Stomach (tissue), 8 donors: ENCODE measurements at regions not wholly inside any gene's neighbourhood (a gene's known extent, or its start where the extent isn't known, plus 50 kb on each side); places are given as distances from the start of the nearest gene placed in this dataset.

Experiments used
- DNase-seq, 2 donors: peaks; one replicate each; pipeline versions ENCODE4 v3.0.0 to v3.0.0-alpha.2; 2013 to 2019
- H3K27ac ChIP-seq, 5 donors: fragments of 200-600 bp in 4 of 5; sonication (generic) in 4 of 5; one replicate each; pipeline ENCODE4 v1.5.1; 2013 to 2019; ENCODE audit warnings: mild to moderate bottlenecking in 1 of 5, moderate library complexity in 1 of 5
- H3K27me3 ChIP-seq, 3 donors: fragments of 200-600 bp; sonication (generic); one replicate each; pipeline ENCODE4 v1.5.1; 2017 to 2019; ENCODE audit warnings: mixed run types in 1 of 3
- H3K36me3 ChIP-seq, 4 donors: fragments of 200-600 bp; sonication (generic); 1 replicate in 3 of 4; 2 replicates in 1 of 4; pipeline ENCODE4 v1.5.1; 2016 to 2019
- H3K4me1 ChIP-seq, 4 donors: fragments of 200-600 bp; sonication (generic); one replicate each; pipeline ENCODE4 v1.5.1; 2016 to 2019
- H3K4me3 ChIP-seq, 4 donors: fragments of 200-600 bp; sonication (generic) in 3 of 4; one replicate each; pipeline ENCODE4 v1.5.1; 2016 to 2019; ENCODE audit warnings: mild to moderate bottlenecking in 1 of 4
- H3K9me3 ChIP-seq, 4 donors: fragments of 200-600 bp; sonication (generic); one replicate each; pipeline ENCODE4 v1.5.1; 2016 to 2019
- CTCF ChIP-seq, 7 experiments: fragments of 450-650 bp in 4 of 7; fragments of 200-600 bp in 3 of 7; sonication (generic) in 3 of 7; IDR thresholded peaks; one replicate each; pipeline ENCODE4 v1.5.1; 2016 to 2019; ENCODE audit warnings: antibody characterized with exemption in 7 of 7, control low read depth in 2 of 7, mild to moderate bottlenecking in 1 of 7
- EP300 ChIP-seq: sonication (generic); formaldehyde crosslinking; IDR thresholded peaks from one replicate; pipeline ENCODE4 v1.6.1; 2017; ENCODE audit warnings: antibody characterized with exemption
- POLR2A ChIP-seq, 4 donors: fragments of 450-650 bp; IDR thresholded peaks; one replicate each; pipeline ENCODE4 v1.6.1; 2016; ENCODE audit warnings: antibody characterized with exemption in 4 of 4, control low read depth in 2 of 4, mild to moderate bottlenecking in 1 of 4, moderate library complexity in 1 of 4
- POLR2AphosphoS5 ChIP-seq, 3 donors: sonication (generic); formaldehyde crosslinking; IDR thresholded peaks; one replicate each; pipeline ENCODE4 v1.6.1; 2016; ENCODE audit warnings: antibody characterized with exemption in 3 of 3
- WGBS, 5 donors: extraction: QIAGEN DNeasy Blood & Tissue Kit in 3 of 5; methylation state at CpG; one replicate each; pipeline versions ENCODE4 v1.1.5 to v1.1.7; 2013 to 2018; 5-methylcytosine and 5-hydroxymethylcytosine counted together
- intact Hi-C: fragments of 100-400 bp; cut with DNase I; formaldehyde crosslinking; loops from one replicate; pipeline ENCODE4 v1.15.1; 2023; ENCODE audit warnings: low total_unique reads
- donor health status: healthy with polysubstance abuse.
- donor health status: Bipolar disorder and iron deficiency.
- donor health status: healthy.

- WGBS, 5 donors, result 64 to 70% (median 69%) methylated on average over 5 of the region's 5 CpGs
- Histone ChIP-seq H3K4me1 (peaks cover 0 to 5% (median 0%) of the 10 kb centered on the region in 4 donors), H3K36me3 (no peaks in the 10 kb centered on the region), H3K27me3 (peaks cover 0 to 10% (median 0%) of the 10 kb centered on the region in 3 donors), H3K9me3 (no peaks in the 10 kb centered on the region), H3K27ac (no peak overlapping the region), H3K4me3 (no peak overlapping the region)
- TF ChIP-seq EP300 (no peak), CTCF (IDR thresholded peaks at IDR 0.05) (no peak), POLR2A (IDR thresholded peaks at IDR 0.05) (no peak), POLR2AphosphoS5 (IDR thresholded peaks at IDR 0.05) (no peak)
- intact Hi-C loops, result no loop called here
- no peak for DNase-seq
Measured at GRCh38 chr14:98896449-98896848, 375.5 kb downstream of the BCL11B start.

- TF ChIP-seq POLR2A (IDR thresholded peaks at IDR 0.05), result no peak
- TF ChIP-seq CTCF (IDR thresholded peaks at IDR 0.05), result no peak
- no peak for TF ChIP-seq POLR2AphosphoS5 (IDR thresholded peaks at IDR 0.05)
- TF ChIP-seq EP300, result no peak
- H3K27me3 ChIP-seq, result peaks cover 0 to 20% (median 0%) of the 10 kb centered on the region in 3 donors
- no peaks in the 10 kb centered on the region for H3K36me3 ChIP-seq
- no peaks in the 10 kb centered on the region for H3K9me3 ChIP-seq
- intact Hi-C loops, result no loop called here
- no peak overlapping the region for H3K27ac ChIP-seq
- 57 to 78% (median 60%) methylated on average over 7 of the region's 7 CpGs for WGBS, 5 donors
- no peak overlapping the region for H3K4me3 ChIP-seq
- peaks cover 0 to 5% (median 0%) of the 10 kb centered on the region in 4 donors for H3K4me1 ChIP-seq
- DNase-seq, result no peak
Measured at GRCh38 chr14:98897605-98898309, 374.2 kb downstream of the BCL11B start.

GRCh38 chr14:98899441-98899840 lies 372.6 kb downstream of the BCL11B start:
- no peaks in the 10 kb centered on the region for H3K36me3 ChIP-seq
- intact Hi-C loops, result no loop called here
- no peak overlapping the region for H3K4me3 ChIP-seq
- no peak for TF ChIP-seq CTCF (IDR thresholded peaks at IDR 0.05)
- no peak for TF ChIP-seq POLR2AphosphoS5 (IDR thresholded peaks at IDR 0.05)
- no peak for TF ChIP-seq EP300
- TF ChIP-seq POLR2A (IDR thresholded peaks at IDR 0.05), result no peak
- peaks cover 0 to 5% (median 0%) of the 10 kb centered on the region in 4 donors for H3K4me1 ChIP-seq
- no peak for DNase-seq
- 61 to 85% (median 67%) methylated on average over 6 to 9 of the region's 9 CpGs for WGBS, 5 donors
- H3K9me3 ChIP-seq, result no peaks in the 10 kb centered on the region
- H3K27me3 ChIP-seq, result peaks cover 0 to 20% (median 0%) of the 10 kb centered on the region in 3 donors
- no peak overlapping the region for H3K27ac ChIP-seq

GRCh38 chr14:98900236-98900635 lies 371.8 kb downstream of the BCL11B start:
- Histone ChIP-seq H3K9me3 (no peaks in the 10 kb centered on the region), H3K27me3 (peaks cover 0 to 26% (median 0%) of the 10 kb centered on the region in 3 donors), H3K36me3 (no peaks in the 10 kb centered on the region), H3K4me3 (no peak overlapping the region), H3K4me1 (no peaks in the 10 kb centered on the region), H3K27ac (no peak overlapping the region)
- no peak for DNase-seq
- TF ChIP-seq POLR2AphosphoS5 (IDR thresholded peaks at IDR 0.05) (no peak), EP300 (no peak), POLR2A (IDR thresholded peaks at IDR 0.05) (no peak), CTCF (IDR thresholded peaks at IDR 0.05) (no peak)
- intact Hi-C loops, result no loop called here
- WGBS, 5 donors, result 89 to 96% (median 95%) methylated on average over 15 of the region's 15 CpGs
